ENCODE measurements at regions not wholly inside any gene's neighbourhood (a gene's known extent, or its start where the extent isn't known, plus 50 kb on each side); places are given as distances from the start of the nearest gene placed in this dataset.

DNA sequence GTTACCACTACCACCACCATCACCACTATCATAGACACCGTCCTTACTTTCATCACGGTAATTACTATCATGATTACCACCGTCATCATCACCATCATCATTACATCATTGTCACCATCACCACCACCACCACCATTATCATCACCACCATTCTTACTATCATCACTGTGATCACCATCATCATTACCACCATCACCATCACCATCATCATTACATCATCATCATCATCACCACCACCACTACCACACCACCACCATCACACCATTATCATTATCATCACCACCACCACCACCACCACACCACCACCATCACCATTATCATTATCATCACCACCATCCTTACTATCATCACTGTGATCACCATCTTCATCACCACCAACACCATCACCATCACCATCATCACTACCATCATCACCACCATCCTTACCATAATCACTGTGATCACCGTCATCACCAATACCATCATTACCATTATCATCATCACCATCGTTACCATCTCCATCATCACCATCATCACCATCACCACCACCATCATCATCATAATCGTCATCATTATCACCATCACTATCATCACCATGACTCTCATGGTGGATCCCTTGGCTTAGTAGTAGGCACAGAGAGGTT, 244.4 kb upstream of the C1orf174 start:
- no peak for DNase-seq (ENCODE audit: low spot score)

DNA sequence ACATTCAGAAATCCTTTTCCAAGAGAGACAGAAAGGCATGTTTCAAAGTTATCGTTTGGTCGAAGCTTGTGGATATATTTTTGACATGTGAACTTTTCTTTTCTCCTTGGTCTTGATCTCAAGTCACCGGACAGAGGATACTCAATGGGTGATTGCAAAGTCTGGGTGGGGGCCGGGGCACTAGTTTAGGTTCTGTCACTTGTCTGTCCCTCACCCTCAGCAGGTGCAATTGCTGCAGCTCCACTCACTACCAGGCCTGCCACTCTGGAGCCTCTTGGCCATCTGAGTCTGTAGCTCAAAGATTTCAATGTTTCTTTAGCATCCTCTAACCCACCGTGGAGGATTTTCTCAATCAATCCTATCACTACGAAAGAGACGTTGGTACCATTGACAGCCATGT, 246.0 kb upstream of the C1orf174 start:
- DNase-seq (ENCODE audit: low spot score): no peak

DNA sequence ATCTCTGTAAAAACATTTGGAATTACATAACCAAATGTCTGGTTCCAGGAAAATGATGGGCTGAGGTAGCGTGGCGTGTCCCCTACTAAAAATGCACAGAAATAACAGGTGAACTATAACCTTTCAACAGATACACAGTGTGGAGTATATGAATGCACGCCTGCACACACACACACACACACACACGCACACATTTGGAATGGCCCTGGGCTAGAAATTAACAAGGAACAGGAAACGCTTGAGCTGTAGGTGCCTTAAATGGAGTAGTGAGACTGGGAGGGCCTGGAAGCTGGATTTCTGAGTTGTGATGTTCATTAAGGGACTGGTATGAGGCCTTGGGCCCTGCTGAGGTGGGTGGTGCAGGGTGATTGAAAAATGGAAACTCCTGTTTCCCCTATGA, 246.5 kb upstream of the C1orf174 start:
- no peak for DNase-seq (ENCODE audit: low spot score)

DNA sequence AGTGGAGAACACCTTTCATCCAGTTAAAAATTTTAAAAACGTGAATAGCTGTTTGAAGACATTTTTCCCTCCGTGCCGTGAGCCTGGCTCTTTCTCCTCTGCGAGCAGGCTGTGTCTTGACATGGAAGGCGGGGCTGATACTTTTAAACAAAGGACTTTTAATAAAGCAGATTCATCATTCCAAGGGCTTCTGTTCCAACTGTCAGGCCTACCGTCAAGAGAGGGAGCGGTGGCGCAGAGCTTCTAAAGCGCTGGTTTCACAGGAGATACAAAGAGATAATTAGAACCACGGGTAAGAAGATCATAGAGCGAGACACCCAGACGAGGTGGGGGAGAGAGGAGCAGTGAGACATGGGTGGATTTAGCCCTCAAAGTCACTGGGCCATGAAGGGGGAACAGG, 247.4 kb upstream of the C1orf174 start:
- DNase-seq (ENCODE audit: low spot score): no peak

DNA sequence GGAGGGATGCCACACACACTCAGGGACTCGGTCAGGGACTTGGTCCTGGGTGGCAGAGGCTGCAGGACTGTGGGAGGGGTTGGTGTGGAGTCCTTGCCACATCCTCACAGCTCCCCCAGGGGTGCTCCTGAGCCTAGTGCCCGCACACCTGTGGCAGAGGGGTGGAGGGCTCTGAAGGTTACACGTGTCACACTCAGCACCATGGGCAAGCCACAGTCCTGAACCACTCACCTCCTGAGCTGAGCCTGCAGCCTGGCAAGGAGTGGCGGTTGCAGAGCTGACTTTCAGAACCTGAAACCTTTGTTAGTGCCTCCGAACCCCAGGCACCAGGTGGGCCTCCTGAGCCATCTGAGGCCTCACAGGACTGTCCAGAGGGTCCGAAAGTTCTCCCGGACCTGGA, 249.2 kb upstream of the C1orf174 start:
- no peak for DNase-seq (ENCODE audit: low spot score)

DNA sequence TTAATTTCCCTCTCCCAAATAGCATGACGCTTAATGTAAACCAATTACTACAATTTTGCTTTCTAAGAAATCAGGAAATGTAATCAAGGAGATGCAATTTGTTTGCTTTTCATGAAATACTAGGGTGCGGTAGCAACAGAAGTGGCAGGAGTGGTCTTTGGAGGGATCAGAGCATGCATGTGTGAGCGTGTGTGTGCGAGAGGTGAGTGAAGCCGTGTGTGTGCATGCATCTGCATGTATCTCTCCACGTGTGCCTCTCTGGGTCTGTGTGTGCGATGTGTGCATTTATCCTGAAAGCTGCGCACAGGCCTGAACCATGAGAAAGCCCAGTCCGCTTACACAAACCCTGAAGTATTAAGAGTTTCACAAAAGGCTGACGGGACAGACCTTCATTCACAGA, 249.8 kb upstream of the C1orf174 start:
- DNase-seq (ENCODE audit: low spot score): no peak

DNA sequence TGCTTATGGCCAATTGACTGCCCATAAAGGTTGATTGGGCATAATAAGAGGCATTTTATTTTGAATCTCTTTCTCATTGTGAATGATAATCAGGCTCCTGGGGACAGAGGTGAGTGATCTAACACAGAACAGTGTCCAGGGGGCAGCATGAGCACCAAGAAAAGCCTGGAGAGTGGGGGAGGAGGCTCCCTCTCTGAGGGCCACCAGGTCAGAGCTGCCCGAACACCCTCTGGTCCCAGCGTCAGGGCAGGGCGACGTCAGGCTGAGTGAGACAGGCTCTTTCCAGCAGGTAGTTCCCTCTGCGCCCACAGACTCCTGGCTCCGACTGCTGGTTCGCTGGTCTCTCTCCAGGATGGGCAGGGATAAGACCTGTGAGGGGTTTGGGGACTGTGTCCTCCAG, 250.2 kb upstream of the C1orf174 start:
- DNase-seq (ENCODE audit: low spot score): no peak

DNA sequence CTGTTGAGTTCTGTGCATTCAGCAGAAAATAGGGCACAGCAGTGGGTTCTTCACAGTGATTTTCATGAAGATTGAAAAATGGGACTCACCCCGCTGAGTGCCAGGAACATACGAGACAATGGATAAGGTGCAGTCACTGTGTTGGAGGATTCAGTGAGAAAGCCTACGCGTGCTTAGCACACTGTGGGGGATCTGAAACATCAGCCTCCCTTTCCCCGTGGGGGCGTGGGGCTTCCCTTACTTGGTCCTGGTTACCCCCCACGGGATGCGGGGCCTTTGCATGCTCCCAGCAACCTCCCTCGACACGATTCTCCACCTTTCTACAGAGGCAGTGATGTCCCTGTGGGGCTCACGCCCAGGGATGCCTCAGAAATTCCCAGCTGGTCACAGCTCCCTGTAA, 252.2 kb upstream of the C1orf174 start:
- DNase-seq (ENCODE audit: low spot score): no peak

DNA sequence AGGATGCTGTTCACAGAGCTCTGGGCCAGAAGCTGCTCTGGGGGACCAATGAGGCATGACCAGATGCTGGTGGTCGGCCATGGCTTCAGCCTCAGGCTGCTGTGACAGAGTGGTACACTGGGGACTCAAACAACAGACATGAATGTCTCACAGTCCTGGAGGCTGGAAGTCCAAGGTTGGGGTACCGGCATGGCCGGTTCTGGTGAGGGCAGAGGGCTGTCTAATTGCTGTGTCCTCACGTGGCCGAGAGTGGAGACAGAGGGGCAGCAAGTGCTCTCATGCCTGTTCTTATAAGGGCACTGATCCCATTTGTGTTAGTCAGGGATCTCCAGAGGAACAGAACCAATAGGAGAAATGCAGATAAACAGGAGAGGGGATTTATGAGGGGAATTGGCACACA, 253.5 kb upstream of the C1orf174 start:
- DNase-seq (ENCODE audit: low spot score): no peak

DNA sequence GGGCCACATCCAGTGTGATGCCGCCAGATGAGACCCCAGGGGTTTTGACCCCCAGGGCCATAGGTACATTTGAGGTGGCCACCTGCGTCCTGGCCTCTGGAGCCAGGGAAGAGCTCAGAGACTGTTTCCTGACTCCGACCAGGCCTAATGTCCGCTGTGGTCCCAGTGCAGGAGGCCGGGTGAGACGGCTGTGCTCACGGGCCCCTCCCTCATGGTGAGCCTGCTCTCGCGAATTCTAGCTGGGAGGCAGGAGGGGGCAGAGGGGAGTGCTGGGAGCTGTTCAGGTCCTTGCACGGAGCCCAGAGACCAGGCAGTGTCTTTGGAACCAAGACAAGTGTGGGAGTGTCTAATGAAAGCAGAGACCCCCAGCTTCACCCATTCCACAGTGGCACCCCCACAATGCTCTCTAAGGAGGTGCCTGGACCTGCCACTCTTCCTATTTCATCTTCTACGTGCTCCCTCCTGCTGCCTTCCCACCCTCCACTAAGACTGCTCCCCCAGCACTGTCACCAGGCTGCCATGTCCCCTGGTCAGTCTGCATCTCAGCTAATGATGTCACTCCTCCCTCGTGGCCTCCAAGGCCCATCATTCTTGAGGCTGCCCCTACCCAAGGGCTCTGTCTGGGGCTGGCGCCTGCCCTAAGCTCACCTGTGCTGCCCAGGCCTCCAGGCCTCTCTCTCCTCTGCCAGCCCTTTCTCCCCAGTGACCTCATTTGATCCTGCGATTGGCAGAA, 256.3 kb upstream of the C1orf174 start:
- no peak for DNase-seq (ENCODE audit: low spot score)

DNA sequence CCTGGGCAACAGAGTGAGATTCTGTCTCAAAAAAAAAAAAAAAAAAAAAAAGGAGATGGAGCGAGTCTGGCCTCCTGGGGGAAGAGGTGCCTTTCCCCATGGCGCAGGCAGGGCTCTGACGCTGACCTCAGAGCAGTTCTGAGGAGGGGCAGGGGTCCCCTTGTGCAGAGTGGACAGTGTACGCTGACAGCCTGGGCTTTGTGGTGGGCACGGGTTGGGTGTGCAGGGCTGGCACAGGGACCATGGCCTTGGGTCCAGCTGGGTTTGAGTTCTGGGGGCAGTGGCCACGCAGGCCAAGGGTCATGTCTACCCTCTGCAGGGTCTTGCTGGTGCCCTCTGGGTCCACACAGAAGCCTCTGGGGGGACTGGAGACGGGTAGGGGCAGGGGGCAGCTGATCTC, 260.1 kb upstream of the C1orf174 start:
- DNase-seq (ENCODE audit: low spot score): no peak

DNA sequence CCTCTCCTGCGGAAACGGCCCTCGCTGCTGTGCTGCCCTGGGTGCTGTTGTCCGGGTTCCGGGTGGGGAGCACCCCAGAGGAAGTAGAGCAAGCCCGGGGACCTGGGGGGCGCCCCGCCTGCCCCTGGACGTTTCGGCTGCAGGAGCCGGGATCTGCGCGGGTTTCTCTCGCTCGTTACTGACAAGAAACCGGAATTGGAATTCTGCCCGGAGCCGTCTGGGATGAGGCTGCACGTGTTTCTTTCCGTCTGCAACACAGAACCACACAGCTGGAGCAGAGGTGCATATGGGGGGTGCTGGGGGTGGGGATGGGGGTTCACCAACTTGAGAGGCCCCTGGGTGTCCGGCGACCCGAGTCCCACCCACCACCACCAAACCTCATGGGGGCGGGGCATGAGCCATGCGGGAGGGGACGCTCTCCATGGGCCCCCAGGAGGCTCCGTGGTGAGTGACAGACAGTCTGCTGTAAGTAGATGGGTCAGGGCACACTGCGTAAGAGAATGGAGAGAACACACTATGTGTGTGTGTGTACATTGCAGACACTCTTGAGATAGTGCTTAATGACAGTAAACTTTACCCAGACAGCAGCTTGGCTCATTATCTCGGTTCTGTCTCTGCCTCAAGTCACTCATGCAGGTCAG, 261.4 kb upstream of the C1orf174 start:
- no peak for DNase-seq (ENCODE audit: low spot score)

DNA sequence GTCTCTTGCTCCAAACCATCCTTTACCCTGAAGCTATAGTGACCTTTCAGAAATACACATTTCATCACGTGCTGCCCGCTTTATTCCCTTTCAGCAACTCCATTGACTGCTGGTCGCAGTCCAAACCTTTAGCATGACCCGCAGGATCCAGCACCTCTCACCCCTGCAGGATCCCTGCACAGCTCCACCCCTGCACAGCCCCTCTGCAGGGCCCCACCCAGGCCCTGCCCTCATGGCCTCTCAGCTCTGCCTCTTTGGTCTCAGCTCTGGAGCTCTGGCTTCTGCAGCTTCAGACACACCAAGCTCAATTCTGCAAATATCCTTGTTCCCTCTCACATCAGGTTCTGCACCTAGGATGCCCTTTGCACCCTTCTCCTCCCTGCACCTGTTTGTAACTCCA, 264.9 kb upstream of the C1orf174 start:
- DNase-seq (ENCODE audit: low spot score): no peak

DNA sequence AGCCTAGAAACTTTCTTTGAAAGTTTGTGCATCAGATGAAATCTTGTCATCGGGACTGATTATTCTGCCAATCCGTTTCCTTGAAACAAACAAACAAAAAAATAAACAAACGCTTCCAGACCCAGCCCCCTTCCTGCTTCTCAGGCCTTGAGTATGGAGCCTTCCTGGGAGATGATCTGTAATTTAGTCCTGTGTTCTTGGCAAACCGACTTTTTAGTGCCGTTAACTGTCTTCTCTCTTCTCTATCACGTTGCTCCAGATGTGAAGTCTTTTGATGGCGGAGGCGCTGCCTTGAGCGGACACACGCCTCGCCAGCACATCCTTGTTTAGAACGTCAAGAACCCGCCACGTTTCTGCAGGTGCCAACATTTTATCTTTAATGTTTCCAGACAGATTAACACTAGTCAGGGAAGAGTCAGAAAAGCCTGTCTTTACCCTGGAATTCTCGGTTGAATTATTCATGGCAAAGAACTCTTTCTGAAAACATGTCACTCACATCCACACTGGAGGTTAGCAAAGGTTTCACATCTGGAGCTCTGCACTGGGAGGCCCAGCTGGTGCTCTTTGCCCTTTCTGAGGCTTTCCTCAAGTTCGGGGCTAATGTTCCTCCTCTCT, 265.7 kb upstream of the C1orf174 start:
- DNase-seq (ENCODE audit: low spot score): no peak

DNA sequence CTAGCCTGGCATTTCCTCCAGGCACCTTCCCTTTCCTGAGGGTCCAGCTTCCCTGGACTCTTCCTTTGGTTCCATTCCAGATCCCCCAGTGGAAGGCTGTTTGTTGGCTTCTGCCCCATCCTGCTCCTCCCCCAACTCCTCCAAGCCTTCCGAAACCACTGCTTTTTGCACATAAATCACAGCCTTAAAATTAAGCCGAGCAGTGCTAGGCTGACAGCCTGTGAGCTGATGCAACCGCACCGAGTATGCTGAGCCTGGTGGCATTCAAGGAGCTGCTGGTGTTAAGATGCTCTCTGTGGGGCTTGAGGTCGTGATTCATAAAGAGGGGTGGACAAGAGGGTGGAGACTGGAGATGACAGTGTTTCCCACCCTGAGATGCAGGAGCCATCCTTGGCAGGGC, 266.6 kb upstream of the C1orf174 start:
- no peak for DNase-seq (ENCODE audit: low spot score)

DNA sequence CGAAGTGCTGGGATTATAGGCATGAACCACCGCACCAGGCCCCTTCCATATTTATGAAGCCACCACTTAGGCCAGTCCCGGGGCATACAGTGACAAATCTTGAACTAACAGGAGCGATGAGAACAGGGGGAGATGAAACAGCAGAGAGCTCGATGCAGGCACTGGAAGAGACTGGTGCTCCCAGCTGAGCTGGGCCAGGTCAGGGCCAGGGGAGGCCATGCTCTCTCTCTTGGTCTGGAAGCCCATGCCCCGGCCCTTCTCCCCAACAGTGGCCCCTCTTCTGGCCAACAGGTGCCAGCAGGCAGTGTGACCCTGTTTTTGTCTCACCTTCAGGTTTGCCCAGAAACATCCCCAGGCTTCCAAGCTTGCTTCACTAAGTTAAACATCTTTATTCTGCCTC, 269.9 kb upstream of the C1orf174 start:
- no peak for DNase-seq (ENCODE audit: low spot score)

DNA sequence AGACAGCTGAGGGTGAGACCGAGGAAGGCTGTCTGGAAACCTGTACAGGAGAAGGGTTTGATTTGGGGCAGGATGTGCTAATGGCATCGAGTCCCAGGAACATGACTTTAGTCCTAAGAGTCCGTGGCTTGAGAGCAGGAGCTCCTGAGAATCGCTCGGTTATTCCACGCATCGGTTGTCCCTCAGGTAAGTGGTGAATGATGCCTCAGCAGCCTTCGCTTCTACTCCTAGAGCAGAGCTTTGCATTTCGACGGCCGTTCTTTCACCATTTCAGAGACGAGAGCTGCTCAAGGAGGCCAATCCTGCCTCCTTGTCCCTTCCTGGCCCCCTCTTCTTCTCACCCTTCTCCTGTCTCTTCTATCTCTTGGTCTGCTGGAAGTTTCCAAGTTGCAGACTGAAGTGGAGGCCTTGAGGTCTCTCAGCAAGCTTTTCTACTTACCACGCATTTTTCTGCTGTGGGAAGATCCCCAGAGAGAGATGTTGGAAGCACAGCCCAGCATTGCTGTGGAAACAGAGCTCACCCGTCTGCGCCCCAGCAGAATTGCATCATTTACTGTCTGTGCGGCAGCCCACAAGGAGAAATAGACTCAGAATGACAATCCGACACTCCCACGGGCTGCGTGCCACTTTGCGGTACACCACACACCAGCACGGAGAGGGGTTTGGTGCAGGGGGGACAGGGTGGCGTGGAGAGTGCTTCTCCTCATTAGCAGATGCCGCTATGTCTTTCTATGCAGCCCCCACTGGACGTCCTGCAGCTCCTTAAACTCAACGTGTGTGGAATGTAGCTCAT, 270.7 kb upstream of the C1orf174 start:
- no peak for DNase-seq (ENCODE audit: low spot score)

DNA sequence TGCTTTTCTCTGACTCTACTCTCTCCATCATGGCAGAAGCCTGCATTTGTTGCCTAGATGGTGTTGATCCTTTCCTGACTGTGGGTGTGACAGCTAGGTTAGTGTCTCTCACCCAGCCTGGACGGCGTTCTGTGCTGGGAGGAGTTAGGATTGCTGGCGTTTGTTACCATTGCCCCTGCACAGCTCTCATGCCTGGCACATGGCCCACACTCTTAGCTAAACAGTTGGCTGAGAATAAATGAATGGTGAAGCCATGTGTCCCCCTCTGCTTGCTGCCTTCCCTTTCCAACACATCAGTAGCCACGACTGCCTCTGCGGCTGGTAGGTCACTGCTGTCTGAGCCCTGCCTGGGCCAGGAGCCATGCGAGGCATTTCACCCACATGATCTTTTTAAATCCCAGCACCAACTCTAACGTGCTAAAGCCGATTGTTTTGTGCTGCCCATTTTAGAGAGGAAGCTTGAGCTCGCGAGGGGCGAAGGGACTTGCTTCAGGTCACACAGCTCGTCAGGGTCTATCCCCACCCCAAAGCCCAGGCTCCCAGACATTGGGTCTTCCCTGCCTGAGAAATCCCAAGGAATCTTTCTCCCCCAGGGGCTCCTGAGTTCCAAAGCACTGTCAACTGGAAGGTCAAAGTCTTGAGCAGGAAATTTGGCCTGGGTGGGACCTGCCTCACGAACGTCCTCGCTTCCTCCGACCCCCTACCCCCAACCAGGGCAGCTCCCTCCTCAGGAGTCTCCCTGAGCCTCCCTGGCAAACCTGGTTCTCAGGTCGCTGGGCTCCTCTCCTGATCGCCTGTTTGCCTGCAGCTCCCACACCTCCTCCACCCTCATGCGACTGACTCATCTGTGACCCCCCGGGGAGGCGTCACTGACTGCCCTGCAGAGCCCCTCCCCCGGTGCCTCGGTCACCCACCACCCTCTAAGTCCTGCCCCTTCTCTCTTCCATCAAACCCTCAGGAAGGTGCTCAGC, 271.7 kb upstream of the C1orf174 start:
- DNase-seq (ENCODE audit: low spot score): no peak

DNA sequence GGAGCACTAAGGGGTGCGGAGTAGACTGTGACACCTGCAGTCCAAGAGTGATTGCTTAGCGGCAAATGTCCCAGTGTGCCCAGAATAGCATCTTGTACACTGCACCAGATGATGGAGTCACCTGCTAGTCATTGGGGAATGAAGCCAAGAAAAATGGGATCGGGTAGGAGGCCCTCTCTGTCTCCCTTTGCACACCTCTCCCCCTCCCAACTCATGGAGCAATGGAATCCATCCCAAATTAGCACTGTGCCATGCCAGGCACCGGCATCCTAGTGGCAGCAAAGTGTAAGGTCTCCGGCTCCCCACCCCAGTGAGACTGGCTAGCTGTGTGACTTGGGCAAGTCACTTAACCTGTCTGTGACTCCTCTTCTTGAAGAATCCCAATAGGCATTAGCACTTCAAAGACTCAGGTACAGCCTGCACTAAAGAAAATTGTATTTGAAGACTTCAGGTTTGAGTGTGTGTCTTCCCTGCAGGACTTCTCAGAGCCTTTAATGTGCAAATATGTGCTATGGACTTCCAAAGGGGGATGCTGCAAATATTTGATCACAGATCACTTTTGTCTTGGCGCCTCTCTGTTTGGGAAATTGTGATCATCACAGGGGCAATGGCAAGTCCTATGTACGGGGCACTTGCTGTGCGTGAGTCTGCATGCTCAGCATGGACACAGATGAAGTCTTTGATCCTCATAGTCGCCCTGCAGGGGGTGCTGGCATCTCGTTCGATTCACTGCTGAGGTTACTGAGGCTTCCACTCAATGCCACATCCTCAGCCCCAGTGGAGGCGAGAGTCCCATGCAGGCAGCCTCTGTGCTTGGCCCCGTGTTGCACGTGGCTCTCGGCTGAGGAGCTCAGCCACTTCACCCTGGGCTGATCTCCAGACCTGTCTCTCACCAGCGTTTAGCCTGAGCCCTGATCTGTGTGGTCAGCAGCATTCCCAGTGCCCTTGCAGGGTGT, 272.9 kb upstream of the C1orf174 start:
- DNase-seq (ENCODE audit: low spot score): no peak

DNA sequence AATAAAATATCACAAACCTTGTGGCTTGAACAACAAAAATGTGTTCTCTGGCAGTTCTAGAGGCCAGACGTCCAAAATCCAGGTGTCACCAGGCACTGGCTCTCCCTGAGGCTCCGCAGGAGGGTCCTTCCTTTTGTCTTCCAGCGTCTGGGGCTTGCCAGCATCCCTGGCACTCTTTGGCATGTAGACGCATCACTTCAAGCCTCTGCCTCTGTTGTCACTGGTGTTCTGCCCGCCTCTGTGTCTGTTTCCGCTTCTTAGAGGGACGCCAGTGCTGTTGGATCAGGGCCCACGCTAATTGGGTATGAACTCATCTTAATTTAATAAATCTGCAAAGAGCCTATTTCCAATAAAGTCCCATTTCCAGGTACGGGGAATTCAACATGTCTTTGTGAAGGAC, 273.7 kb upstream of the C1orf174 start:
- no peak for DNase-seq (ENCODE audit: low spot score)
